Right renal pelvis (tissue), 4 donors: ENCODE measurements at regions not wholly inside any gene's neighbourhood (a gene's known extent, or its start where the extent isn't known, plus 50 kb on each side); places are given as distances from the start of the nearest gene placed in this dataset.

ENCODE experiments used
- DNase-seq, 4 donors: peaks; one replicate each; pipeline ENCODE4 v3.0.0-alpha.2; 2013; ENCODE audit warnings: low read depth in 4 of 4, low spot score in 3 of 4, missing footprints in 1 of 4

DNA sequence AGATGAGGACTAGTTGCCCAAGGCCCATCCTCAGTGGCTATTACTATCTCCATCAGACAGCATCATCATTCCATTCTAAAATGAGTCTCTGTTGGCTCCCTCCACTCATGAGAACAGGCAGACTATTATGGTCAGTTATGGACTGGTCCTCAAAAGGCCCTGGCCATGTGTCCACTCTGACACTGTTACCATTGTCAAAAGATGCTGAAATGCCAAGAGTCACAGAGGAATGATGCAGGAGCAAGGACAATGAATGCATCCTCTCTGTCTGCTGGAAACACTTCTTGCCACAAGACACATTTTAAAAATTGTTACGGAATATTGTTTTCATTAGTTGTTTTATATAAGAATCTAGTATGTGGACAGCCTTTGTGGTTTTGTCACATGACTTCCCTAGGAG lies 53.3 kb upstream of the STT3B start:
- no peak for DNase-seq

DNA sequence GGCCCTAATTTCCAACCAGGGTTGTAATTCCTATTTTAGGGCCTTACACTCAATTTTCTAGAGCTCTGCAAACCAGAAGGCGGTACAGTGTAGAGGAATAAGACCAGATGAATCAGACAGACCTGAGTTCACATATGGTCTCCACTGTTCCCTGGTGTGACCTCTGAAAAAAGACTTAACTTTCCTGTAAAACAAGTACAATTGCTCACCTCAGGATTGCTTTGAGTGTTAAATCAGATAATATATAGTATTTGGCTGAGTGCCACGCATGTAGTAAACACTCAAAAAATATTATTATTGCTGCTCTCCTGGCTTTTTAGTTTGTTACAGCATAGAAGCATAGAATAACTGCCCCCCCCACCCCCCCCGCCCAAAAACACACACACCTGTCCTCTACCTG lies 51.0 kb upstream of the STT3B start:
- DNase-seq, result no peak

DNA sequence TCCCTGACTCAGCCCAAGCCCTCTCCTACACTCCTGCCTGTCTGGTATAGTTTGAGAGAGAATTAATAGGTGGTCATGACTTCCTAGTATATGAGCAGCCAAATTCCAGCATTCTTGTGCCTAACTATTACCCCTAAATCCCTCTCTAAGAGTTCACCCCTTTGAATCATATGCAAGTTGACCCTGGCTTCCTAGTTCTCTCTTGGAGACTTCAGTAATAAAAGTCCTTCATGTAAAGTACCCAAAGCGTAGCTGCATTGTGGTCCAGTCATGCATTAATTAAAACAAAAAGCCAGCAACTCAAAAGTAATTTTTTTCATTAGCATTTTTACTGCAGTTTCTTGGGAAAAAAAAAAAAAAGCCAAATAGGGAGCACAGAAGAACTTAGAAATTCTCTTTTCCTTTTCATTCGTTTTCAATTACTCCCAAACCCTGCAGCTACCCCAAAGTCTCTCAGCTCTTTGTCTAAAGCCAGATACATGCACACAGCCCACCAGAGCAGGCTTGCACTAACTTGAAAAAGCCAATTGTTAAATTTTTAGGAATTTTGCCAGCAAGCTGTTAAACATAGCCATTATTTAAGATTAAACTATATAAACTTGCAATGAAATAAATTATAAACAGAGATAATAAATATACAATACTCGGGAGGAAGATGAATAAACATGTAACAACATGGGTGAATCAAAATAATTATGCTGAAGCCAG lies 50.1 kb upstream of the STT3B start:
- DNase-seq, result peak in 2 of 4 donors; percentile 18 to 47
